HG03378 (cell line): ENCODE measurements at regions not wholly inside any gene's neighbourhood (a gene's known extent, or its start where the extent isn't known, plus 50 kb on each side); places are given as distances from the start of the nearest gene placed in this dataset.

Experiments
- ATAC-seq: cut with Tn5 transposase; IDR thresholded peaks from one replicate; pipeline ENCODE4 v1.9.1; 2021; ENCODE audit warnings: mild to moderate bottlenecking, moderate library complexity; ENCODE audit not compliant: unreplicated experiment

DNA sequence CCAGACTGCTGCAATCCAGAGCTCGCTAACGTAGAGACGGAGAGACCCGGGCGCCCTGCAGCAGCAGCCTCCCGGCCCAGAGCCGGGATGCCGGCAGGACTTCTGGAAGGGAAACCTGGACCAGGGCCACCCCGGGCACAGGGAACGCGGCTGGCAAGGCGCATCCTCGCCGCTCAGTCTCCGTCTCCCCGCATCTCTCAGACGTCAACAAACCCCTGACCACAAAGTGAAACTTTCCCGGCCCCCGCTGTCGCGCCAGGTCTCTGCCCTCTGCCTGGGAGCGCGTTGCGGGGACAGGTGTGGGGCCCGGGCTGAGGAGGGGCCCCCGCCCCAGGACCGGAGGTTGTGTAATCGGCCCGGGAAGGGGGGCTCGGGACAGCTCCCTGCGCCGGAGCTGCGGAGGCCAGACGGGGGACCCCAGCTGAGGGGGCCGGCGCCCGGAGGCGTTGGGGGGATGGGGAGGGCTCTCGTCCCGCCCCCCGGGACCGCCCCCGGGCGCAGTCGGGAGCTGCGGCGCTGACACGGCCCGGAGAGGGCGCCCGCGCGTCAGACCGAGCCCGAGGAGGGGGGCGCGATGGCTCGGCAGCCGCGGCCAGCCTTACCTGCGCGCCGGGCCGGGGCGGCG, 116.6 kb upstream of the HIVEP3 start:
- ATAC-seq = peak; percentile 34

- no peak for ATAC-seq
Observed at GRCh38 chr1:42034426-42034825, 115.7 kb upstream of the HIVEP3 start.

DNA sequence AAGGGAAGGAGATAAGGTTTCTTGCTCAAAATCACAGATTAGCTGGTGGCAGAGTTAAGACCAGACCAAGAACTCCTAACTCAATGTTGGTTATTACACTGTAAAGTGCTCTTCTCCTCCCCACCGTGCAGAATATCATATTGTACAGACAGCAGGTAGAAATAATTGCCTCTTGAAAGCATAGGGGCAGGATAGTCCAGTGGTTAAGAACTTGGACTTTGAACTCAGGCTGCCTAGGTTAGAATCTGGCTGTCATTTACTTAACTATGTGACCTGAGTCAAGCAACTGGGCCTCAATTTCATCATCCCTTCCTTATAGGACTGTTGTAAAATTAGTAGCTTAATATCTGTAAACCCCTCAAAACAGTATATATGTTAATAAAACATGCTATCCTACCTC, 114.9 kb upstream of the HIVEP3 start:
- ATAC-seq = no peak

GRCh38 chr1:42017730-42018129, 99.0 kb upstream of the HIVEP3 start:
- no peak for ATAC-seq

DNA sequence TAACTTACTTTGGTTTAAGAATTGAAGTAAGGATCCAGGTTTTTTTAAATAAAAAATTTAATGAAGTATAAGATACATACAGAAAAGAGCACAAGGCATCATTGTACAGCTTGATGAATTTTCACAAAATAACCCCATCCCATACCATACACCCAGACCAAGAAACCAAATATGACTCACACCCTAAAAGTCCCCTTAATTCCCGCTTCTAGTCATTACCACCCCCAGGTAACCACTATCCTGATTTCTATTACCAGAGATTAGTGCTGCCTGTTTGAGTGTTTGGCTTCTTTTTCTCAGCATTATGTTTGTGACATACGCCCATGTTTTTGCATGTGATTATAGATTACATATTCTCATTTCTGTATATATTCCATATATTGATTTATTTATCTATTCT, 98.5 kb upstream of the HIVEP3 start:
- ATAC-seq = peak; percentile 55

GRCh38 chr1:42014823-42015222, 96.1 kb upstream of the HIVEP3 start:
- no peak for ATAC-seq

- no peak for ATAC-seq
Observed at GRCh38 chr1:42013881-42014470, 95.3 kb upstream of the HIVEP3 start.

DNA sequence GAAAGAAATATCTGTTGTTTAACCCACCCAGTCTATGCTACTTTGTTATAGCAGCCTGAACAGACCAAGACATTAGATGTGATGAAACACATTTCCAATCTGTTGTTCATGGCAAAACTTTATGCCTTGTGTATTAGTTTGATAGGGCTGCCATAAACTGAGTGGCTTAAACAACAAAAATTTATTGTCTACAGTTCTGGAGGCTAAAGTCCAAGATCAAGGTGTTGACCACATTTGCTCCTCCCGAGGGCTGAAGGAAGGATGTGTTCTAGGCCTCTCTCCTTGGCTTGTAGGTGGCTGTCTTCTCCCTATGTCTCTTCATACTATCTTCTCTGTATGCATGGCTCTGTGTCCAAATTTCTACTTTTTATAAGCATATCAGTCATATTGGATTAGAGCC, 94.1 kb upstream of the HIVEP3 start:
- no peak for ATAC-seq

GRCh38 chr1:42010381-42010780, 91.7 kb upstream of the HIVEP3 start:
- ATAC-seq = no peak

- no peak for ATAC-seq
Observed at GRCh38 chr1:42008264-42008663, 89.5 kb upstream of the HIVEP3 start.

DNA sequence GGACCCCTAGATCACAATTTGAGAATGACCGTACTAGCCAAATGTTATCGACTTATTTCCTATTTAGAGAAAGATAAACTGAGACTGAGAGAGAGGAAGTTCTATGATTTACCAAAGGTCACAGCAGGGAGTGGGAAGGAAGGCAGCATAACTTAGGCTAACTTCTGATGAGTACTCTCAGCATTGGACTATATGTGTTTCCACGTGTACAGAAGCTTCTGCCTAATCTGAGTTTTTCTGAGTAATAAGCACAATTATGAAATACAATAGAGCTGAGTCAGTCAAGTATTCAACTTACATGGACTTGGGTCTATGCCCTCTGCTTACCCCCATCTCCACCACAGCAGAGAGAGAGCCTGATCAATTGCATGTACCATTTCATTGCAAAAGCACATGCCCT, 88.1 kb upstream of the HIVEP3 start:
- no peak for ATAC-seq

DNA sequence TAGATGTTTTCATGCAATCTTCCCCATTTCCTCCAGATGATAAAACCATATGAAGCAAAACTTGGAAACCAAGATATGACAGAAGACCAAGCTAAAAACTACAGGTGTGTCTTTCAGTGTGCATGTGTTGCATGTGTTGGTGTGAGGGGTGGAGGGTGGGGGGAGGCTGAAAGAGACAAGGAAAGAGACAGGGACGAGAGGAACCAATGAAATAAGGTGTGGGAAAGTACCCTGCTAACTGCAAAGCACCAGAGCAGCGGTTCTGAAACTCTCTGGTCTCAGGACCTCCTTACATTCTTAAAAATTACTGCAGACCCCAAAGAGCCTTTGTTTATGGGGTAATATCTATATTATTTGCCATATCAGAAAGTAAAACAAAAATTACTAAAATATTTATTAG, 87.4 kb upstream of the HIVEP3 start:
- no peak for ATAC-seq

GRCh38 chr1:42005530-42005929, 86.8 kb upstream of the HIVEP3 start:
- no peak for ATAC-seq

DNA sequence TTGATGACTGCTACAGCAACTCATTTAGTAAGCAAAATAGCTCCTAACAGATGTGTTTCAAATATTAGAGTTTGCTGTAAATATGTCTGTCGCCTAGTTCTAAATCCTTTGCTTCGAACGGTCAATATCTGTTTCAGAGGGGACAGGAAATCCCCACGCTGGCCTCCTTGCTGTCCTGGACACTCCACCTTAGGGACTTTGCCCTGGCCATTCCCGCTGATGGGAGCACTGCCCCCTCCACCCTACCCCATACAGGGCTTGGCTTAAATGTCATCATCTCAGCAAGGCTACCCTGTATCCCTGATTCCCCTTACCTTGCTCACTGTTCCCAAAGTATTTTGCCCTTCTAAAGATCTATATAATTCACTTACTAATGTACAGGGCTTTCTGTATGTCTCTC, 86.1 kb upstream of the HIVEP3 start:
- ATAC-seq = no peak

- no peak for ATAC-seq
Observed at GRCh38 chr1:42004322-42004721, 85.6 kb upstream of the HIVEP3 start.

GRCh38 chr1:42003433-42003832, 84.7 kb upstream of the HIVEP3 start:
- no peak for ATAC-seq

- no peak for ATAC-seq
Observed at GRCh38 chr1:42002220-42002619, 83.5 kb upstream of the HIVEP3 start.

GRCh38 chr1:42000766-42001165, 82.0 kb upstream of the HIVEP3 start:
- no peak for ATAC-seq

DNA sequence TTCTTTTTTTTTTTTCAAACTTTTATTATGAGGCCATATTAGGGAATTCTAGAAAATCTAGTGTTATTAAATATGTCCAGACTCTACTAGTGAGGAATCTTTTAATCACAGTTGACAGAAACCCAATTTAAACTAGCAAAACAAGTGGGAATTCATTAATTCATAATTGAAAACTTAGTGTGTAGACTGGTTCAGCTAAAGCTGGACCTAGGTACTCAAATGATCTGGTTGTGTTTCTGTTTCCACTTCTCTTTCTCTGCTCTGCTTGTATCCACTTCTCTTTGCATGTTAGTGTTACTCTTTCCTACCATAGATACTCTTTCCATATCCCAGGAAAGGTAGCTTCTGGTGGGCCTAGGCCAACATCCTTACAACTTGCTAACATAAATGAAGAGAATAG, 81.2 kb upstream of the HIVEP3 start:
- no peak for ATAC-seq

DNA sequence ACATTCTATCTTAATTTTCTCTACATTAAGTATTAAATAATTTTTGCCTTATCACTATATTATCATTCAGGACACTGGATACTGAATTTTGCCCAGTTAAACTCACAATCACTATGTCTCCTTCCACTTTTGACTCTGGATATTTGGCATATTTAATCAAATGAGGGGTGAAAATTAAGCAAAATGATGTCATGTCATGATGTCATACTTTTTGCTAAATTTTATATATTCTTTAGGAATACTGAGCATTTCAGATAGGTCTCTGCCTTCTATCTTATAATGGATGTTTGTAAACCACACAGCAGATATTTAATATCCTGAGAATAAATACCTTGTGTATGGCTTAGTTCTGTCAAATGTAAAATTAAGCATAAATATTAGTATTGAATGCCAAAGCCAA, 79.5 kb upstream of the HIVEP3 start:
- no peak for ATAC-seq

GRCh38 chr1:41997153-41997552, 78.4 kb upstream of the HIVEP3 start:
- no peak for ATAC-seq

DNA sequence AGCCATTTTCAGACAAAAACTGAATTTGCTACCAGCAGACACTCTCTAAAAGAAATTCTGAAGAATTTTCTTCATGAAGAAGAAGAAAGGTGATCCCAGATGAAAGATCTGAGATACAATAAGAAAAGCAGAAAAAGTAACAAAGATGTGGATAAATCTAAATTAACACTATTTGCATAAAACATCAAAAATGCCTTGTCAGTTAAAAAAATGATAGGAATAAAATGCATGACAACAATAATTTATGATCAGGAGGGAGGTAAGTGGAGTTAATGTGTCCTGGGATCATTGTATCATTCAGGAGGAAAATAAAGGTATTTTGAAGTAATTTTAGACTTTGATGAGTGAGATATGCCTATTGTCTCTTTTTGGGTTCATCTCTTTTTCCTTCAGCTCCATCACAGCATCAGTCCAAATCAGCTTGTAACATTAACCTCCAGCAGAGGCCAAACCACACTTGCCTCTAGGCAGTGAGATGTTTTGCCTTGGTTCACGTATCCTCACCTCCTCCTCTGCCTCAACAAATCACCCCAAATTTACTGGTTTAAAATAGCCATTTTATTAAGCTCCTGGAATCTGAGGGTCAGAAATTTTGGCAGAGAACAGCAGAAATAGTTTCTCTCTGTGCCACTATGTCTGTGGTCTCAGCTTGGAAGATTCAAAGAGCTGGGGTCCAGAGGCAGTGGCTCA, 76.9 kb upstream of the HIVEP3 start:
- no peak for ATAC-seq
